OCI-LY7 (cell line): ENCODE measurements at regions not wholly inside any gene's neighbourhood (a gene's known extent, or its start where the extent isn't known, plus 50 kb on each side); places are given as distances from the start of the nearest gene placed in this dataset.
"Not testable (repeated sequence)": the region's sequence is repeated elsewhere in the genome, so short reads cannot be mapped to it uniquely, and the experiment has no call there.

Source experiments
- EZH2phosphoT487 ChIP-seq: fragments of 200-600 bp; sonication (generic); IDR thresholded peaks from 2 replicates; pipeline ENCODE4 v1.6.1; 2018; ENCODE audit warnings: low read depth, borderline replicate concordance, mild to moderate bottlenecking, mixed run types, antibody characterized with exemption, low read length, moderate library complexity, mixed read lengths
- TF ChIP-seq, protein P1 (sequence below): fragments of 200-600 bp; sonication (generic); conservative IDR thresholded peaks from 2 replicates; pipeline ENCODE4 v1.5.1; 2014; ENCODE audit warnings: mild to moderate bottlenecking, antibody characterized with exemption, low read length, moderate library complexity, mixed read lengths

DNA sequence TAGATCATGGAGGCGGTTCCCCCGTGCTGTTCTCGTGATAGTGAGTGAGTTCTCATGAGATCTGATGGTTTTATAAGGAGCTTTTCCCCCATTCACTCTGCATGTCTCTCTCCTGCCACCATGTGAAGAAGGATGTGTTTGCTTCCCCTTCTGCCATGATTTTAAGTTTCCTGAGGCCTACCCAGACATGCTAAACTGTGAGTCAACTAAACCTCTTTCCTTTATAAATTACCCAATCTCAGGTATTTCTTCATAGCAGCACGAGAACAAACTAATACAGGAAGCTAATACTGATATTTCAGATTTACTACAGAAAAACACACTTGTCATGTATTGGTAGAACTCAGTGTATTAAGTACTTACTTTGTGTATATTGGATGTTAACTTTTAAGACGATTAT, 140.2 kb downstream of the MRPL39 start:
- TF ChIP-seq EZH2phosphoT487: not testable (repeated sequence)
- TF ChIP-seq, protein P1, sequence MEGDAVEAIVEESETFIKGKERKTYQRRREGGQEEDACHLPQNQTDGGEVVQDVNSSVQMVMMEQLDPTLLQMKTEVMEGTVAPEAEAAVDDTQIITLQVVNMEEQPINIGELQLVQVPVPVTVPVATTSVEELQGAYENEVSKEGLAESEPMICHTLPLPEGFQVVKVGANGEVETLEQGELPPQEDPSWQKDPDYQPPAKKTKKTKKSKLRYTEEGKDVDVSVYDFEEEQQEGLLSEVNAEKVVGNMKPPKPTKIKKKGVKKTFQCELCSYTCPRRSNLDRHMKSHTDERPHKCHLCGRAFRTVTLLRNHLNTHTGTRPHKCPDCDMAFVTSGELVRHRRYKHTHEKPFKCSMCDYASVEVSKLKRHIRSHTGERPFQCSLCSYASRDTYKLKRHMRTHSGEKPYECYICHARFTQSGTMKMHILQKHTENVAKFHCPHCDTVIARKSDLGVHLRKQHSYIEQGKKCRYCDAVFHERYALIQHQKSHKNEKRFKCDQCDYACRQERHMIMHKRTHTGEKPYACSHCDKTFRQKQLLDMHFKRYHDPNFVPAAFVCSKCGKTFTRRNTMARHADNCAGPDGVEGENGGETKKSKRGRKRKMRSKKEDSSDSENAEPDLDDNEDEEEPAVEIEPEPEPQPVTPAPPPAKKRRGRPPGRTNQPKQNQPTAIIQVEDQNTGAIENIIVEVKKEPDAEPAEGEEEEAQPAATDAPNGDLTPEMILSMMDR: not testable (repeated sequence)
